SK-N-SH treated with all-trans-retinoic acid at 6 μM for 48 hours (cell line): ENCODE measurements at regions not wholly inside any gene's neighbourhood (a gene's known extent, or its start where the extent isn't known, plus 50 kb on each side); places are given as distances from the start of the nearest gene placed in this dataset.

Experiments used
- ARNTL ChIP-seq: fragments of 450-650 bp; formaldehyde crosslinking; IDR thresholded peaks from 2 replicates; pipeline ENCODE4 v1.5.0; 2020; ENCODE audit warnings: low read depth, mild to moderate bottlenecking, moderate library complexity, borderline replicate concordance
- BACH2 ChIP-seq: fragments of 250-450 bp; sonication (Bioruptor Pico); IDR thresholded peaks from 2 replicates; pipeline ENCODE4 v1.9.0; 2021; ENCODE audit warnings: mild to moderate bottlenecking, borderline replicate concordance
- ISL1 ChIP-seq: fragments of 250-450 bp; sonication (Bioruptor Pico); IDR thresholded peaks from 2 replicates; pipeline ENCODE4 v2.1.2; 2022; ENCODE audit warnings: mild to moderate bottlenecking, moderate library complexity
- RARB ChIP-seq: fragments of 250-450 bp; sonication (Bioruptor Pico); IDR thresholded peaks from 2 replicates; pipeline ENCODE4 v1.8.0; 2021; ENCODE audit warnings: mild to moderate bottlenecking, moderate library complexity
- SNAI2 ChIP-seq: fragments of 250-450 bp; sonication (Bioruptor Pico); IDR thresholded peaks from 2 replicates; pipeline ENCODE4 v1.5.0; 2020; ENCODE audit warnings: mild to moderate bottlenecking, moderate library complexity
- ZFP3 ChIP-seq: fragments of 250-450 bp; sonication (Bioruptor Pico); IDR thresholded peaks from 2 replicates; pipeline ENCODE4 v1.5.0; 2020; ENCODE audit warnings: mild to moderate bottlenecking, moderate library complexity
- ZFP30 ChIP-seq: fragments of 450-650 bp; formaldehyde crosslinking; IDR thresholded peaks from 2 replicates; pipeline ENCODE4 v1.5.0; 2022; ENCODE audit warnings: mild to moderate bottlenecking, moderate library complexity
- ZNF8 ChIP-seq: fragments of 450-650 bp; formaldehyde crosslinking; IDR thresholded peaks from 2 replicates; pipeline ENCODE4 v1.5.0; 2020; ENCODE audit warnings: mild to moderate bottlenecking, moderate library complexity
- TF ChIP-seq, protein P1 (sequence below): fragments of 250-450 bp; sonication (Bioruptor Pico); IDR thresholded peaks from 2 replicates; pipeline ENCODE4 v1.8.0; 2020; ENCODE audit warnings: mild to moderate bottlenecking, moderate library complexity, borderline replicate concordance
- TF ChIP-seq, protein P2 (sequence below): fragments of 250-450 bp; sonication (Bioruptor Pico); IDR thresholded peaks from 2 replicates; pipeline ENCODE4 v1.5.1; 2020; ENCODE audit warnings: low read depth, mild to moderate bottlenecking, moderate library complexity
- TF ChIP-seq, protein P3 (sequence below): fragments of 250-450 bp; sonication (Bioruptor Pico); IDR thresholded peaks from 2 replicates; pipeline ENCODE4 v1.5.0; 2020; ENCODE audit warnings: mild to moderate bottlenecking, moderate library complexity

DNA sequence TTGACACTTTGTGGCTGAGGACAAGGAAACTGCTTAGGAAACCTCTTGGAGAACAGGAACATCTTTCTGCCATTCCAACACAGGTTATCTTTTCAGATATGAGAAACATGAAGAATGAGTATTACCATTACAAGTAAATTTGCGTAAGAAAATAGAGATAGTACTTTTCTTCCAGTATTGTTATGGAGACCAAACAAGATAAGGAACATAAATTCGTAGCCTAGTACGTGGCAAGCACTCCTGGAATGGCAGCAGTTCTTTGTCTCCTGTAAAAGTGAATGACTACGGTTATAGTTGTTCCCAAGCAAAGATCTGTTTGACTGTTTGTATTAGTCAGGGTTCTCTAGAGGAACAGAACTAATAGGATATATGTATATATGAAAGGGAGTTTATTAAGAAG, 843.1 kb downstream of the STIM2 start:
- TF ChIP-seq RARB (CRISPR knock-in tag) (no peak), ZFP3 (CRISPR knock-in tag) (no peak), ZNF8 (CRISPR knock-in tag) (no peak), BACH2 (no peak), ARNTL (CRISPR knock-in tag) (no peak), ISL1 (no peak), ZFP30 (CRISPR knock-in tag) (no peak), SNAI2 (no peak)
- TF ChIP-seq, protein P1, sequence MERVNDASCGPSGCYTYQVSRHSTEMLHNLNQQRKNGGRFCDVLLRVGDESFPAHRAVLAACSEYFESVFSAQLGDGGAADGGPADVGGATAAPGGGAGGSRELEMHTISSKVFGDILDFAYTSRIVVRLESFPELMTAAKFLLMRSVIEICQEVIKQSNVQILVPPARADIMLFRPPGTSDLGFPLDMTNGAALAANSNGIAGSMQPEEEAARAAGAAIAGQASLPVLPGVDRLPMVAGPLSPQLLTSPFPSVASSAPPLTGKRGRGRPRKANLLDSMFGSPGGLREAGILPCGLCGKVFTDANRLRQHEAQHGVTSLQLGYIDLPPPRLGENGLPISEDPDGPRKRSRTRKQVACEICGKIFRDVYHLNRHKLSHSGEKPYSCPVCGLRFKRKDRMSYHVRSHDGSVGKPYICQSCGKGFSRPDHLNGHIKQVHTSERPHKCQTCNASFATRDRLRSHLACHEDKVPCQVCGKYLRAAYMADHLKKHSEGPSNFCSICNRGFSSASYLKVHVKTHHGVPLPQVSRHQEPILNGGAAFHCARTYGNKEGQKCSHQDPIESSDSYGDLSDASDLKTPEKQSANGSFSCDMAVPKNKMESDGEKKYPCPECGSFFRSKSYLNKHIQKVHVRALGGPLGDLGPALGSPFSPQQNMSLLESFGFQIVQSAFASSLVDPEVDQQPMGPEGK (CRISPR knock-in tag) = no peak
- TF ChIP-seq, protein P2, sequence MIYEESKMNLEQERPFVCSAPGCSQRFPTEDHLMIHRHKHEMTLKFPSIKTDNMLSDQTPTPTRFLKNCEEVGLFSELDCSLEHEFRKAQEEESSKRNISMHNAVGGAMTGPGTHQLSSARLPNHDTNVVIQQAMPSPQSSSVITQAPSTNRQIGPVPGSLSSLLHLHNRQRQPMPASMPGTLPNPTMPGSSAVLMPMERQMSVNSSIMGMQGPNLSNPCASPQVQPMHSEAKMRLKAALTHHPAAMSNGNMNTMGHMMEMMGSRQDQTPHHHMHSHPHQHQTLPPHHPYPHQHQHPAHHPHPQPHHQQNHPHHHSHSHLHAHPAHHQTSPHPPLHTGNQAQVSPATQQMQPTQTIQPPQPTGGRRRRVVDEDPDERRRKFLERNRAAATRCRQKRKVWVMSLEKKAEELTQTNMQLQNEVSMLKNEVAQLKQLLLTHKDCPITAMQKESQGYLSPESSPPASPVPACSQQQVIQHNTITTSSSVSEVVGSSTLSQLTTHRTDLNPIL (CRISPR knock-in tag) = no peak
- TF ChIP-seq, protein P3, sequence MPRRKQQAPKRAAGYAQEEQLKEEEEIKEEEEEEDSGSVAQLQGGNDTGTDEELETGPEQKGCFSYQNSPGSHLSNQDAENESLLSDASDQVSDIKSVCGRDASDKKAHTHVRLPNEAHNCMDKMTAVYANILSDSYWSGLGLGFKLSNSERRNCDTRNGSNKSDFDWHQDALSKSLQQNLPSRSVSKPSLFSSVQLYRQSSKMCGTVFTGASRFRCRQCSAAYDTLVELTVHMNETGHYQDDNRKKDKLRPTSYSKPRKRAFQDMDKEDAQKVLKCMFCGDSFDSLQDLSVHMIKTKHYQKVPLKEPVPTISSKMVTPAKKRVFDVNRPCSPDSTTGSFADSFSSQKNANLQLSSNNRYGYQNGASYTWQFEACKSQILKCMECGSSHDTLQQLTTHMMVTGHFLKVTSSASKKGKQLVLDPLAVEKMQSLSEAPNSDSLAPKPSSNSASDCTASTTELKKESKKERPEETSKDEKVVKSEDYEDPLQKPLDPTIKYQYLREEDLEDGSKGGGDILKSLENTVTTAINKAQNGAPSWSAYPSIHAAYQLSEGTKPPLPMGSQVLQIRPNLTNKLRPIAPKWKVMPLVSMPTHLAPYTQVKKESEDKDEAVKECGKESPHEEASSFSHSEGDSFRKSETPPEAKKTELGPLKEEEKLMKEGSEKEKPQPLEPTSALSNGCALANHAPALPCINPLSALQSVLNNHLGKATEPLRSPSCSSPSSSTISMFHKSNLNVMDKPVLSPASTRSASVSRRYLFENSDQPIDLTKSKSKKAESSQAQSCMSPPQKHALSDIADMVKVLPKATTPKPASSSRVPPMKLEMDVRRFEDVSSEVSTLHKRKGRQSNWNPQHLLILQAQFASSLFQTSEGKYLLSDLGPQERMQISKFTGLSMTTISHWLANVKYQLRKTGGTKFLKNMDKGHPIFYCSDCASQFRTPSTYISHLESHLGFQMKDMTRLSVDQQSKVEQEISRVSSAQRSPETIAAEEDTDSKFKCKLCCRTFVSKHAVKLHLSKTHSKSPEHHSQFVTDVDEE (CRISPR knock-in tag) = no peak
